RWPE2 (cell line): ENCODE measurements at regions not wholly inside any gene's neighbourhood (a gene's known extent, or its start where the extent isn't known, plus 50 kb on each side); places are given as distances from the start of the nearest gene placed in this dataset.

ENCODE experiments used
- ATAC-seq: fragments of 200-7000 bp; cut with Tn5 transposase; 3 replicates; pipeline ENCODE4 v1.9.1; 2021; ENCODE audit warnings: low read depth
- DNase-seq: peaks from one replicate; pipeline ENCODE4 v3.0.0-alpha.2; 2020; ENCODE audit warnings: low spot score
- H3K27ac ChIP-seq: fragments of 450-650 bp; 2 replicates; pipeline ENCODE4 v1.5.1; 2017; ENCODE audit warnings: mild to moderate bottlenecking; ENCODE audit not compliant: poor library complexity, severe bottlenecking
- H3K27me3 ChIP-seq: fragments of 250-450 bp; sonication (Bioruptor Pico); 2 replicates; pipeline ENCODE4 v1.5.1; 2021; ENCODE audit warnings: mild to moderate bottlenecking, moderate library complexity; ENCODE audit not compliant: insufficient read depth, poor library complexity, severe bottlenecking
- H3K36me3 ChIP-seq: fragments of 250-450 bp; sonication (Bioruptor Pico); 2 replicates; pipeline ENCODE4 v1.5.1; 2020; ENCODE audit warnings: low read depth, mild to moderate bottlenecking, moderate library complexity
- H3K4me1 ChIP-seq: fragments of 250-450 bp; sonication (Bioruptor Pico); 2 replicates; pipeline ENCODE4 v1.5.1; 2021; ENCODE audit warnings: mild to moderate bottlenecking, moderate library complexity; ENCODE audit not compliant: insufficient read depth, poor library complexity, severe bottlenecking
- H3K4me3 ChIP-seq: fragments of 250-450 bp; sonication (Bioruptor Pico); 2 replicates; pipeline ENCODE4 v1.5.1; 2021; ENCODE audit warnings: mild to moderate bottlenecking, moderate library complexity; ENCODE audit not compliant: severe bottlenecking
- H3K9me3 ChIP-seq: fragments of 250-450 bp; sonication (Bioruptor Pico); 2 replicates; pipeline ENCODE4 v1.5.1; 2021; ENCODE audit warnings: mild to moderate bottlenecking, moderate library complexity; ENCODE audit not compliant: severe bottlenecking
- CTCF ChIP-seq: fragments of 450-650 bp; IDR thresholded peaks from one replicate; pipeline ENCODE4 v1.5.1; 2017; ENCODE audit warnings: mild to moderate bottlenecking, moderate library complexity; ENCODE audit not compliant: poor library complexity, severe bottlenecking

GRCh38 chr10:112871021-112871420, 79.0 kb upstream of the TCF7L2 start:
- Histone ChIP-seq H3K9me3 (no peaks in the 10 kb centered on the region), H3K4me3 (no peak overlapping the region)
- ATAC-seq = no peak

GRCh38 chr10:112872728-112873127, 77.3 kb upstream of the TCF7L2 start:
- no peak for DNase-seq
- Histone ChIP-seq H3K27me3 (no peaks in the 10 kb centered on the region), H3K27ac (no peak overlapping the region), H3K4me3 (no peak overlapping the region), H3K4me1 (peaks cover 6% of the 10 kb centered on the region), H3K36me3 (no peaks in the 10 kb centered on the region), H3K9me3 (no peaks in the 10 kb centered on the region)
- ATAC-seq = no peak
- peak; percentile 11 for TF ChIP-seq CTCF

More at GRCh38 chr10:112871021-112871420, 79.0 kb upstream of the TCF7L2 start:
- peaks cover 5% of the 10 kb centered on the region for H3K4me1 ChIP-seq
- no peaks in the 10 kb centered on the region for H3K27me3 ChIP-seq
- H3K36me3 ChIP-seq = no peaks in the 10 kb centered on the region
- no peak overlapping the region for H3K27ac ChIP-seq
- TF ChIP-seq CTCF = no peak
- no peak for DNase-seq

GRCh38 chr10:112873541-112873940, 76.5 kb upstream of the TCF7L2 start:
- H3K4me3 ChIP-seq = no peak overlapping the region
- ATAC-seq = no peak
- H3K36me3 ChIP-seq = no peaks in the 10 kb centered on the region
- no peak for TF ChIP-seq CTCF
- no peak for DNase-seq
- H3K9me3 ChIP-seq = no peaks in the 10 kb centered on the region
- H3K27ac ChIP-seq = no peak overlapping the region
- no peaks in the 10 kb centered on the region for H3K27me3 ChIP-seq
- H3K4me1 ChIP-seq = peaks cover 6% of the 10 kb centered on the region

- no peak for ATAC-seq
- H3K27ac ChIP-seq = no peak overlapping the region
- H3K9me3 ChIP-seq = no peaks in the 10 kb centered on the region
- H3K4me1 ChIP-seq = peaks cover 6% of the 10 kb centered on the region
- no peaks in the 10 kb centered on the region for H3K27me3 ChIP-seq
- TF ChIP-seq CTCF = no peak
- H3K4me3 ChIP-seq = no peak overlapping the region
- no peak for DNase-seq
- H3K36me3 ChIP-seq = no peaks in the 10 kb centered on the region
Measured at GRCh38 chr10:112874982-112875381, 75.1 kb upstream of the TCF7L2 start.

- H3K36me3 ChIP-seq = no peaks in the 10 kb centered on the region
- no peak overlapping the region for H3K4me3 ChIP-seq
- no peak for DNase-seq
- no peaks in the 10 kb centered on the region for H3K27me3 ChIP-seq
- H3K4me1 ChIP-seq = peaks cover 6% of the 10 kb centered on the region
- no peaks in the 10 kb centered on the region for H3K9me3 ChIP-seq
- no peak for TF ChIP-seq CTCF
- peak; percentile 97 for ATAC-seq
- no peak overlapping the region for H3K27ac ChIP-seq
Measured at GRCh38 chr10:112875476-112876267, 74.4 kb upstream of the TCF7L2 start.
